ENCODE measurements at regions not wholly inside any gene's neighbourhood (a gene's known extent, or its start where the extent isn't known, plus 50 kb on each side); places are given as distances from the start of the nearest gene placed in this dataset.

DNA sequence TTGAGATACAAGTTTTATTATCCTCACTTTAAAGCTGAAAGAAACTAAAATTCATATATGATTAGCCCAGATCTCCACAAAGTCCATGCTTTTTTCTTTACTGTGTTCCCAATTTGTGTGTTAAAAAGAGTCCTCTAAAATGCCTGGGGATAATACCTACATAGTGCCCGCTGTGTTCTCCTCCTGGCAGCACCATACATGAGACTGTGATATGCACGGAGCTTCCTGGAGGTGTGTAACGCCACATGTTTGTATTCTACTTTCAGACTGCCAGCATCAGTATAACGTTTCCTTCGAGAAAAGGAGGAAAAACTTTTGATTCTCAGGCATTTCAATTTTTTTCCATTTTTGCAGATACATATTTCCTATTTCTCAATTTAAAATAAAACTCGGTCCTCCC, 273.3 kb upstream of the TGFBR2 start:
- TF ChIP-seq, protein P1, sequence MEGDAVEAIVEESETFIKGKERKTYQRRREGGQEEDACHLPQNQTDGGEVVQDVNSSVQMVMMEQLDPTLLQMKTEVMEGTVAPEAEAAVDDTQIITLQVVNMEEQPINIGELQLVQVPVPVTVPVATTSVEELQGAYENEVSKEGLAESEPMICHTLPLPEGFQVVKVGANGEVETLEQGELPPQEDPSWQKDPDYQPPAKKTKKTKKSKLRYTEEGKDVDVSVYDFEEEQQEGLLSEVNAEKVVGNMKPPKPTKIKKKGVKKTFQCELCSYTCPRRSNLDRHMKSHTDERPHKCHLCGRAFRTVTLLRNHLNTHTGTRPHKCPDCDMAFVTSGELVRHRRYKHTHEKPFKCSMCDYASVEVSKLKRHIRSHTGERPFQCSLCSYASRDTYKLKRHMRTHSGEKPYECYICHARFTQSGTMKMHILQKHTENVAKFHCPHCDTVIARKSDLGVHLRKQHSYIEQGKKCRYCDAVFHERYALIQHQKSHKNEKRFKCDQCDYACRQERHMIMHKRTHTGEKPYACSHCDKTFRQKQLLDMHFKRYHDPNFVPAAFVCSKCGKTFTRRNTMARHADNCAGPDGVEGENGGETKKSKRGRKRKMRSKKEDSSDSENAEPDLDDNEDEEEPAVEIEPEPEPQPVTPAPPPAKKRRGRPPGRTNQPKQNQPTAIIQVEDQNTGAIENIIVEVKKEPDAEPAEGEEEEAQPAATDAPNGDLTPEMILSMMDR (IDR thresholded peaks at IDR 0.05): no peak
- TF ChIP-seq, protein P2, sequence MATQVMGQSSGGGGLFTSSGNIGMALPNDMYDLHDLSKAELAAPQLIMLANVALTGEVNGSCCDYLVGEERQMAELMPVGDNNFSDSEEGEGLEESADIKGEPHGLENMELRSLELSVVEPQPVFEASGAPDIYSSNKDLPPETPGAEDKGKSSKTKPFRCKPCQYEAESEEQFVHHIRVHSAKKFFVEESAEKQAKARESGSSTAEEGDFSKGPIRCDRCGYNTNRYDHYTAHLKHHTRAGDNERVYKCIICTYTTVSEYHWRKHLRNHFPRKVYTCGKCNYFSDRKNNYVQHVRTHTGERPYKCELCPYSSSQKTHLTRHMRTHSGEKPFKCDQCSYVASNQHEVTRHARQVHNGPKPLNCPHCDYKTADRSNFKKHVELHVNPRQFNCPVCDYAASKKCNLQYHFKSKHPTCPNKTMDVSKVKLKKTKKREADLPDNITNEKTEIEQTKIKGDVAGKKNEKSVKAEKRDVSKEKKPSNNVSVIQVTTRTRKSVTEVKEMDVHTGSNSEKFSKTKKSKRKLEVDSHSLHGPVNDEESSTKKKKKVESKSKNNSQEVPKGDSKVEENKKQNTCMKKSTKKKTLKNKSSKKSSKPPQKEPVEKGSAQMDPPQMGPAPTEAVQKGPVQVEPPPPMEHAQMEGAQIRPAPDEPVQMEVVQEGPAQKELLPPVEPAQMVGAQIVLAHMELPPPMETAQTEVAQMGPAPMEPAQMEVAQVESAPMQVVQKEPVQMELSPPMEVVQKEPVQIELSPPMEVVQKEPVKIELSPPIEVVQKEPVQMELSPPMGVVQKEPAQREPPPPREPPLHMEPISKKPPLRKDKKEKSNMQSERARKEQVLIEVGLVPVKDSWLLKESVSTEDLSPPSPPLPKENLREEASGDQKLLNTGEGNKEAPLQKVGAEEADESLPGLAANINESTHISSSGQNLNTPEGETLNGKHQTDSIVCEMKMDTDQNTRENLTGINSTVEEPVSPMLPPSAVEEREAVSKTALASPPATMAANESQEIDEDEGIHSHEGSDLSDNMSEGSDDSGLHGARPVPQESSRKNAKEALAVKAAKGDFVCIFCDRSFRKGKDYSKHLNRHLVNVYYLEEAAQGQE (IDR thresholded peaks at IDR 0.05; ENCODE audit: insufficient read depth in 1 of 2, low read depth in 2 of 2, low read length in 1 of 2): no peak
- TF ChIP-seq POLR2AphosphoS5 (IDR thresholded peaks at IDR 0.05; ENCODE audit: low read depth, low read length): no peak
- TF ChIP-seq SIN3A (IDR thresholded peaks at IDR 0.05; ENCODE audit: borderline replicate concordance, insufficient read depth, low read depth, low read length): no peak
- TF ChIP-seq TCF7L2 (IDR thresholded peaks at IDR 0.05; ENCODE audit: low read depth, low read length): no peak

Data from Panc1 (cell line).